ENCODE measurements at regions not wholly inside any gene's neighbourhood (a gene's known extent, or its start where the extent isn't known, plus 50 kb on each side); places are given as distances from the start of the nearest gene placed in this dataset.

DNA sequence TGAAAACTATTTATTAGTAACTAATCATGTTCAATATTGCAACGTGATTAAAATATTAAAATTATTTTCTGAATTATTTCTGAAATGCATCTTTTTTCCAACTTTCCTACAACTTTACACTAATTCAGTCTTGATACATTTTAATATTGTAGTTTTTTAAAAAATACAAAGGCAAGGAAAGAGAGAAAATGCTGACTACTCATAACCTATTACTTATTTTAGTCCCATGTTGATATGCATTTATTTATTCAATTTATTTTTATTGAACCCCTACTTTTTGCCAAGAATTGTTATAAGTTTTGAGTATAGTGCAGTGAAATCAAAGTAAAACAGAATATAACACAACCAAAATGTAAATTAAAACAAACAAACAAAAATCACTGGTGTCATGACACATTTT, 978.2 kb downstream of the CDH9 start:
- DNase-seq (ENCODE audit: low read depth, low spot score) (no peak), FAIRE-seq (no peak)
- TF ChIP-seq FOS (IDR thresholded peaks at IDR 0.05; ENCODE audit: borderline replicate concordance, insufficient read depth, low read length) (no peak), MYC (IDR thresholded peaks at IDR 0.05; ENCODE audit: low read depth, low read length) (no peak), MAX (IDR thresholded peaks at IDR 0.05; ENCODE audit: insufficient read depth, insufficient read length) (no peak), POLR2AphosphoS5 (IDR thresholded peaks at IDR 0.05; ENCODE audit: insufficient read depth, low read depth, low read length) (no peak), EZH2 (IDR thresholded peaks at IDR 0.05; ENCODE audit: borderline replicate concordance, low read depth, low read length, severe bottlenecking) (no peak)
- Histone ChIP-seq H3K4me3 (replicated peaks in 1 of 3; ENCODE audit: insufficient read depth in 1 of 3, low read depth in 1 of 3, low read length in 3 of 3) (no peak overlapping the region), H3K9ac (replicated peaks; ENCODE audit: extremely low read depth, insufficient read depth, low read length) (no peak overlapping the region), H2AFZ (ENCODE audit: low read depth, low read length) (no peak overlapping the region), H3K9me3 (replicated peaks; ENCODE audit: control insufficient read depth, insufficient read depth, low read length) (peaks cover under 1% of the 10 kb centered on the region), H3K27me3 (ENCODE audit: control insufficient read depth in 2 of 2, insufficient read depth in 2 of 2, low read length in 2 of 2) (no peaks in the 10 kb centered on the region), H3K9me1 (replicated peaks; ENCODE audit: control insufficient read depth, extremely low read depth, insufficient read depth, low read length) (no peaks in the 10 kb centered on the region), H3K36me3 (ENCODE audit: control insufficient read depth in 2 of 2, extremely low read depth in 1 of 2, insufficient read depth in 2 of 2, low read length in 2 of 2) (no peaks in the 10 kb centered on the region), H3K4me2 (ENCODE audit: insufficient read depth, low read length) (no peak overlapping the region), H4K20me1 (replicated peaks; ENCODE audit: control insufficient read depth, extremely low read depth, insufficient read depth, low read length) (no peaks in the 10 kb centered on the region), H3K27ac (ENCODE audit: insufficient read depth, low read depth, low read length) (no peak overlapping the region), H3K4me1 (ENCODE audit: control insufficient read depth, extremely low read depth, insufficient read depth, low read length) (no peaks in the 10 kb centered on the region), H3K79me2 (ENCODE audit: control insufficient read depth, insufficient read depth, low read length) (no peaks in the 10 kb centered on the region)
- BruUV-seq (replicated peaks) = no TSS peak
- intact Hi-C loops (cut with micrococcal nuclease) (no loop called here), dilution Hi-C loops (cut with MboI; ENCODE audit: extremely low pct_ligation_motif_present, low sequenced_read_pairs) (no loop called here)
- CTCF ChIA-PET = no interaction called here
- POLR2A ChIA-PET = no interaction called here

GRCh38 chr5:26054594-26054993, 983.8 kb downstream of the CDH9 start:
- DNase-seq (ENCODE audit: low read depth, low spot score) (no peak), FAIRE-seq (no peak)
- ChIA-PET CTCF (no interaction called here), POLR2A (no interaction called here)
- no TSS peak for BruUV-seq (replicated peaks)
- Histone ChIP-seq H3K27ac (ENCODE audit: insufficient read depth, low read depth, low read length) (no peak overlapping the region), H3K27me3 (ENCODE audit: control insufficient read depth in 2 of 2, insufficient read depth in 2 of 2, low read length in 2 of 2) (no peaks in the 10 kb centered on the region), H3K36me3 (ENCODE audit: control insufficient read depth in 2 of 2, extremely low read depth in 1 of 2, insufficient read depth in 2 of 2, low read length in 2 of 2) (no peaks in the 10 kb centered on the region), H4K20me1 (replicated peaks; ENCODE audit: control insufficient read depth, extremely low read depth, insufficient read depth, low read length) (no peaks in the 10 kb centered on the region), H2AFZ (ENCODE audit: low read depth, low read length) (no peak overlapping the region), H3K4me2 (ENCODE audit: insufficient read depth, low read length) (no peak overlapping the region), H3K4me3 (replicated peaks in 1 of 3; ENCODE audit: insufficient read depth in 1 of 3, low read depth in 1 of 3, low read length in 3 of 3) (no peak overlapping the region), H3K9ac (replicated peaks; ENCODE audit: extremely low read depth, insufficient read depth, low read length) (no peak overlapping the region), H3K79me2 (ENCODE audit: control insufficient read depth, insufficient read depth, low read length) (no peaks in the 10 kb centered on the region), H3K4me1 (ENCODE audit: control insufficient read depth, extremely low read depth, insufficient read depth, low read length) (no peaks in the 10 kb centered on the region), H3K9me1 (replicated peaks; ENCODE audit: control insufficient read depth, extremely low read depth, insufficient read depth, low read length) (no peaks in the 10 kb centered on the region), H3K9me3 (replicated peaks; ENCODE audit: control insufficient read depth, insufficient read depth, low read length) (no peaks in the 10 kb centered on the region)
- dilution Hi-C loops (cut with MboI; ENCODE audit: extremely low pct_ligation_motif_present, low sequenced_read_pairs) (no loop called here), intact Hi-C loops (cut with micrococcal nuclease) (no loop called here)
- TF ChIP-seq GATA2 (IDR thresholded peaks at IDR 0.05; ENCODE audit: insufficient read depth, insufficient read length, low read depth, low read length) (no peak), FOS (IDR thresholded peaks at IDR 0.05; ENCODE audit: borderline replicate concordance, insufficient read depth, low read length) (no peak), MYC (IDR thresholded peaks at IDR 0.05; ENCODE audit: low read depth, low read length) (no peak), CTCF (IDR thresholded peaks at IDR 0.05; ENCODE audit: extremely low read depth in 1 of 2, insufficient read depth in 1 of 2, low read depth in 1 of 2, low read length in 2 of 2) (no peak)
